ENCODE measurements at regions not wholly inside any gene's neighbourhood (a gene's known extent, or its start where the extent isn't known, plus 50 kb on each side); places are given as distances from the start of the nearest gene placed in this dataset.

- no peak for TF ChIP-seq CTCF (conservative IDR thresholded peaks at IDR 0.05)
- no peak overlapping the region for H3K27ac ChIP-seq
These were observed 1100.6 kb downstream of the TECRL start for GRCh38 chr4:63308697-63309096.

DNA sequence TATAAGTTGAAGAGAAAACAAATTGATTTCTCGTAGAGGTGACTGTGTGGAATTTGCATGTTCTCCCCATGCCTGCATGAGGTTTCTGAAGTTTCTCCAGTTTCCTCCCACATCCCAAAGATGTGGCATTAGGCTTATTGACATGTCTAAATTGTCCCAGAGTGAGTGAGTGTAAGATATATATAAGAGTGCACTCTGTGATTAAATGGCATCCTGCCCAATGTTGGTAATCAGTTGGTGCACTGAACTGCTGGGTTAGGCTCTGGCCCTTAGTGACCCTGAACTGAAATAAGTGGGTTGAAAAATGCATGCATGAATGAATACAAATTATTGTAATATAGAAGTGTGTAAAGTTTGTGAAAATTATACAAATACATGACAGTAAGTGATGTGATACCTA is 1106.5 kb downstream of the TECRL start:
- no peak for TF ChIP-seq CTCF (conservative IDR thresholded peaks at IDR 0.05)
- no peak overlapping the region for H3K27ac ChIP-seq

- TF ChIP-seq CTCF (conservative IDR thresholded peaks at IDR 0.05) = no peak
- H3K27ac ChIP-seq = no peak overlapping the region
These were observed 1107.2 kb downstream of the TECRL start for GRCh38 chr4:63302078-63302477.

GRCh38 chr4:63296773-63297172 is 1112.5 kb downstream of the TECRL start:
- TF ChIP-seq CTCF (conservative IDR thresholded peaks at IDR 0.05) = peak; percentile 89
- H3K27ac ChIP-seq = no peak overlapping the region

GRCh38 chr4:63275491-63275890 is 1133.8 kb downstream of the TECRL start:
- TF ChIP-seq CTCF (conservative IDR thresholded peaks at IDR 0.05) = no peak
- no peak overlapping the region for H3K27ac ChIP-seq

DNA sequence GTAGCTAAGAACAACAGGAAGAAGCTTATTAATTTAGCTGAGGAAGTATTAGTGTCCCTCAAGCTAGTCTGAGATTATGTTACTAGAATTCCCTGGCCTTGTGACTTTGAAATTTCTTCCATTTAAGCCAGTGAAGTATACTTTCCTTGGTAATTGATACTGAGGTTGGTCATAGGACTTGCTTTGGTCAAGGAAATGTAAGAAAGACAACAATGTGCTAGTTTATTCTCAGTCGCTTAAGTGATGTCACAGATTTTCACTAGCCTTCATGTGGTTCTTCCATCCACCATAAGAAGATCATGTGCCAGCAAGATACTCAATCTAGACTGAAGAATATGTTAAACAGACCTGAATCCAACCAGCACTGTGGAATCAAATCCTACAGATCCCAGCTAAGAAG is 1140.1 kb downstream of the TECRL start:
- H3K27ac ChIP-seq = no peak overlapping the region
- TF ChIP-seq CTCF (conservative IDR thresholded peaks at IDR 0.05) = no peak

DNA sequence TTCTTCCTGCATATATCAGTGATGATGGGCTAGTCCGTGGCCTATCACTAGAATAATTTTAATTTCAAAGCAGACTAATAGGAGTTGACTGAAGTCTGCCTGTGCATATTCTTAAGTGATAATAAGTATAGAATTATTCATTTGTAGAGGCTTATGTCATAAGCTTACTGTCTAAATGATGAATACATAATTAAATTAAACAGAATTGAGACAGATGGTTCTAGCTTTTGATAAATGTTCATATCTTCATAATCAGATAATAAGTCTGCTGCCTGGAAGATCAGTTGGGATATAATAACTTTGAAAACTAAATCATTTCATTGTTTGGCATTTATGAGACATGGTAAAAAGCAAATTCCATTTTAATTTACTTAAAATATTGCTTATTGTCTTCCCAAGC is 1175.6 kb downstream of the TECRL start:
- TF ChIP-seq CTCF (conservative IDR thresholded peaks at IDR 0.05) = no peak
- no peak overlapping the region for H3K27ac ChIP-seq

DNA sequence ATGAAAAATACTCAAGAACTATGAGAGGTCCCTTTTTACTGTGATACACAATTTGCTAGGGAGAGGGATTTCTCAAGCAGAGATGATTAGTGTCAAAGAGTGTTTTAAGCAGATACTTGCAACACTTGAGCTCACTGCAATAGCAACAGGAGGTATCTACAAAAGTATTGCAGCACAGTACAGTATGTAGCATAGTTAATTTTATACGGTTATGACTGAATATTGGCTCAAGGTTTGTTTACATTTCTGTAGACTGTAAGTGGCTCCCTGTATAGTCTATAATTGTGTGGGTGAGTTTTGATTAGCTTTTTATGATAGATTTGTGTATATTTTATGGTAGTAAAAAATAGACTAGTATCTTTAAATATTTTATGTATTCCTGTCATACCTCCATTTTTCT is 1177.2 kb downstream of the TECRL start:
- TF ChIP-seq CTCF (conservative IDR thresholded peaks at IDR 0.05) = no peak
- H3K27ac ChIP-seq = no peak overlapping the region
